HepG2 (cell line): ENCODE measurements at regions not wholly inside any gene's neighbourhood (a gene's known extent, or its start where the extent isn't known, plus 50 kb on each side); places are given as distances from the start of the nearest gene placed in this dataset.

Experiments used
- ATAC-seq: fragments of 200-7000 bp; cut with Tn5 transposase; 3 replicates; pipeline ENCODE4 v1.9.1; 2020; ENCODE audit warnings: mild to moderate bottlenecking, moderate library complexity
- BruUV-seq: library from RNA; stranded (reverse); fragments of 400-500 nt; replicated peaks from 2 replicates; lab custom pipeline; 2021; lab: Mats Ljungman, UMichigan
- CTCF ChIA-PET: fragments of 300-600 bp; formaldehyde crosslinking; extraction: SDS; loops from one replicate; lab custom pipeline; 2021; ENCODE audit warnings: low total read pairs, inconsistent platforms, low intra/inter-chr PET ratio; lab: Yijun Ruan, JAX
- POLR2A ChIA-PET: fragments of 350-600 bp; sonication (Branson Sonifier 250); formaldehyde crosslinking; loops from one replicate; lab custom pipeline; 2020; ENCODE audit warnings: antibody characterized with exemption, inconsistent platforms; lab: Yijun Ruan, JAX
- DNase-seq: peaks from one replicate; pipeline ENCODE4 v3.0.0-alpha.2; 2015; ENCODE audit warnings: low spot score
- FAIRE-seq: peaks from 3 replicates; lab custom pipeline; 2011; peaks lifted over from hg19 to GRCh38; lab: Jason Lieb, UNC
- H2AFZ ChIP-seq: one replicate; pipeline ENCODE4 v1.6.1; 2011; ENCODE audit warnings: low read length, inconsistent platforms
- H3K27ac ChIP-seq: fragments of 300-600 bp; 3 replicates; pipeline ENCODE4 v1.8.0; 2011; ENCODE audit warnings: mixed run types, mild to moderate bottlenecking, mixed read lengths, low read length, inconsistent platforms; ENCODE audit not compliant: insufficient read depth; ENCODE audit errors: extremely low read length
- H3K27me3 ChIP-seq, 2 experiments: fragments of 200-600 bp in 1 of 2; 2 replicates in 1 of 2; 3 replicates in 1 of 2; pipeline versions ENCODE4 v1.6.0 to v1.8.0; 2011; ENCODE audit warnings: low read length in 2 of 2, mild to moderate bottlenecking in 2 of 2, moderate library complexity in 2 of 2, inconsistent platforms in 1 of 2; ENCODE audit not compliant: insufficient read depth in 2 of 2, control insufficient read depth in 1 of 2
- H3K36me3 ChIP-seq, 2 experiments: fragments of 200-600 bp in 1 of 2; replicated peaks in 1 of 2; 2 replicates in 1 of 2; 3 replicates in 1 of 2; pipeline versions ENCODE4 v1.5.1 to v1.8.0; 2011; ENCODE audit warnings: low read length in 2 of 2, inconsistent platforms in 1 of 2; ENCODE audit not compliant: insufficient read depth in 2 of 2, control insufficient read depth in 1 of 2
- H3K4me1 ChIP-seq: 2 replicates; pipeline ENCODE4 v1.5.1; 2012; ENCODE audit warnings: low read length, inconsistent platforms; ENCODE audit not compliant: insufficient read depth
- H3K4me2 ChIP-seq: 2 replicates; pipeline ENCODE4 v1.6.0; 2011; ENCODE audit warnings: low read depth, low read length, inconsistent platforms
- H3K4me3 ChIP-seq, 3 experiments: fragments of 200-600 bp in 1 of 3; sonication (generic), shearing (Covaris generic) in 1 of 3; replicated peaks in 1 of 3; 2 replicates each; pipeline ENCODE4 v1.5.1; 2011 to 2016; ENCODE audit warnings: low read length in 3 of 3, inconsistent platforms in 2 of 3, low read depth in 2 of 3, mild to moderate bottlenecking in 2 of 3, control low read depth in 1 of 3, mixed read lengths in 1 of 3; ENCODE audit not compliant: insufficient read depth in 1 of 3
- H3K79me2 ChIP-seq: one replicate; pipeline ENCODE4 v1.6.1; 2011; ENCODE audit warnings: low read length, inconsistent platforms; ENCODE audit not compliant: insufficient read depth
- H3K9ac ChIP-seq: 2 replicates; pipeline ENCODE4 v1.6.0; 2011; ENCODE audit warnings: mild to moderate bottlenecking, low read depth, low read length, inconsistent platforms; ENCODE audit not compliant: insufficient read depth
- H3K9me3 ChIP-seq: 2 replicates; pipeline ENCODE4 v1.5.1; 2012; ENCODE audit warnings: mild to moderate bottlenecking, low read length
- H4K20me1 ChIP-seq: 2 replicates; pipeline ENCODE4 v1.6.0; 2011; ENCODE audit warnings: inconsistent platforms, mild to moderate bottlenecking, low read length, moderate library complexity; ENCODE audit not compliant: insufficient read depth
- AGO1 ChIP-seq: fragments of 200-400 bp; formaldehyde crosslinking; IDR thresholded peaks from 2 replicates; pipeline ENCODE4 v1.6.1; 2017; ENCODE audit warnings: mild to moderate bottlenecking, low read depth, low read length, moderate library complexity; ENCODE audit not compliant: poor library complexity, severe bottlenecking
- ATF7 ChIP-seq, 2 experiments: fragments of 450-650 bp in 1 of 2; sonication (generic) in 1 of 2; formaldehyde crosslinking in 1 of 2; IDR thresholded peaks; 2 replicates each; pipeline versions ENCODE4 v1.4.0 to v1.6.1; 2016 to 2020; ENCODE audit warnings: antibody characterized with exemption in 1 of 2, mild to moderate bottlenecking in 1 of 2, missing genetic modification reagents in 1 of 2
- CHD2 ChIP-seq: IDR thresholded peaks from 2 replicates; pipeline ENCODE4 v1.6.1; 2011; ENCODE audit warnings: low read depth, low read length, improper control_type of control experiment
- CREB1 ChIP-seq, 2 experiments: fragments of 450-650 bp in 1 of 2; IDR thresholded peaks; 2 replicates each; pipeline ENCODE4 v1.6.1; 2016 to 2017; ENCODE audit warnings: control low read depth in 1 of 2, mild to moderate bottlenecking in 1 of 2, missing compliant biosample characterization in 1 of 2, missing genetic modification characterization in 1 of 2
- DNMT3B ChIP-seq: conservative IDR thresholded peaks from 2 replicates; pipeline ENCODE4 v1.6.1; 2016; ENCODE audit warnings: missing biosample characterization, control low read depth
- GTF3A ChIP-seq: sonication (generic); formaldehyde crosslinking; conservative IDR thresholded peaks from 2 replicates; pipeline ENCODE4 v1.4.0; 2020; ENCODE audit warnings: mild to moderate bottlenecking, missing genetic modification reagents
- JDP2 ChIP-seq: sonication (generic); formaldehyde crosslinking; IDR thresholded peaks from 2 replicates; pipeline ENCODE4 v1.8.1; 2022; ENCODE audit warnings: missing genetic modification reagents, borderline replicate concordance
- MZF1 ChIP-seq: sonication (generic); formaldehyde crosslinking; IDR thresholded peaks from 2 replicates; pipeline ENCODE4 v1.8.1; 2023; ENCODE audit warnings: mild to moderate bottlenecking, missing genetic modification reagents, borderline replicate concordance
- NAIF1 ChIP-seq: sonication (generic); formaldehyde crosslinking; IDR thresholded peaks from 2 replicates; pipeline ENCODE4 v1.5.0; 2020; ENCODE audit warnings: mild to moderate bottlenecking, missing genetic modification reagents, borderline replicate concordance
- PAXIP1 ChIP-seq: sonication (generic); formaldehyde crosslinking; conservative IDR thresholded peaks from 2 replicates; pipeline ENCODE4 v1.4.0; 2020; ENCODE audit warnings: mild to moderate bottlenecking, missing genetic modification reagents, moderate library complexity
- POLR2A ChIP-seq, 2 experiments: IDR thresholded peaks; 2 replicates each; pipeline ENCODE4 v1.6.1; 2011; ENCODE audit warnings: low read depth in 2 of 2, low read length in 2 of 2, mild to moderate bottlenecking in 1 of 2, moderate library complexity in 1 of 2; ENCODE audit not compliant: insufficient read depth in 1 of 2
- TP53 ChIP-seq: sonication (generic); formaldehyde crosslinking; conservative IDR thresholded peaks from 2 replicates; pipeline ENCODE4 v1.4.0; 2020; ENCODE audit warnings: missing genetic modification reagents
- ZFYVE20 ChIP-seq: sonication (generic); formaldehyde crosslinking; IDR thresholded peaks from 2 replicates; pipeline ENCODE4 v1.8.0; 2023; ENCODE audit warnings: low read depth, mild to moderate bottlenecking, moderate library complexity, missing genetic modification reagents, borderline replicate concordance
- ZNF253 ChIP-seq: sonication (generic); formaldehyde crosslinking; IDR thresholded peaks from 2 replicates; pipeline ENCODE4 v1.8.0; 2022; ENCODE audit warnings: mild to moderate bottlenecking, missing genetic modification reagents, borderline replicate concordance
- ZNF558 ChIP-seq: sonication (generic); formaldehyde crosslinking; IDR thresholded peaks from 2 replicates; pipeline ENCODE4 v1.9.0; 2022; ENCODE audit warnings: mild to moderate bottlenecking, missing genetic modification reagents, borderline replicate concordance
- ZNF598 ChIP-seq: sonication (generic); formaldehyde crosslinking; IDR thresholded peaks from 2 replicates; pipeline ENCODE4 v1.5.1; 2020; ENCODE audit warnings: mild to moderate bottlenecking, missing genetic modification reagents, borderline replicate concordance
- ZNF678 ChIP-seq: sonication (generic); formaldehyde crosslinking; IDR thresholded peaks from 2 replicates; pipeline ENCODE4 v1.4.0; 2020; ENCODE audit warnings: mild to moderate bottlenecking, missing genetic modification reagents
- ZNF816 ChIP-seq: sonication (generic); formaldehyde crosslinking; IDR thresholded peaks from 2 replicates; pipeline ENCODE4 v1.8.0; 2022; ENCODE audit warnings: missing genetic modification reagents, mild to moderate bottlenecking, borderline replicate concordance
- ZSCAN25 ChIP-seq: sonication (generic); formaldehyde crosslinking; IDR thresholded peaks from 2 replicates; pipeline ENCODE4 v1.8.0; 2022; ENCODE audit warnings: mild to moderate bottlenecking, missing genetic modification reagents
- WGBS: methylation state at CpG from one replicate; pipeline ENCODE4 v1.1.6; 2017; ENCODE audit warnings: low lambda C conversion rate; 5-methylcytosine and 5-hydroxymethylcytosine counted together
- in situ Hi-C: cut with HindIII; loops from 2 replicates; pipeline ENCODE4 v1.10.0; 2017; ENCODE audit warnings: low pct_unique_long_range_greater_than_20kb; ENCODE audit not compliant: extremely low pct_ligation_motif_present
- intact Hi-C: fragments of 100-400 bp; cut with micrococcal nuclease; formaldehyde crosslinking; loops from one replicate; pipeline ENCODE4 v1.10.0; 2022; ENCODE audit not compliant: unreplicated experiment

- Histone ChIP-seq H3K79me2 (no peaks in the 10 kb centered on the region), H3K4me2 (no peak overlapping the region), H4K20me1 (no peaks in the 10 kb centered on the region), H3K27ac (no peak overlapping the region), H3K4me3 (no peak overlapping the region), H3K4me1 (no peaks in the 10 kb centered on the region), H3K9ac (no peak overlapping the region), H2AFZ (no peak overlapping the region), H3K9me3 (peaks cover 90% of the 10 kb centered on the region), H3K27me3 (no peaks in the 10 kb centered on the region), H3K36me3 (no peaks in the 10 kb centered on the region)
- 0% methylated on average over 4 of the region's 4 CpGs for WGBS
- CTCF ChIA-PET: no interaction called here
- in situ Hi-C loops (no loop called here), intact Hi-C loops (no loop called here)
- DNase-seq (no peak), ATAC-seq (no peak), FAIRE-seq (no peak)
- no peak for TF ChIP-seq NAIF1
- no peak for TF ChIP-seq ZFYVE20
- TF ChIP-seq ZNF253 (CRISPR knock-in tag): no peak
- TF ChIP-seq MZF1 (CRISPR knock-in tag): no peak
- TF ChIP-seq ZNF678 (CRISPR knock-in tag): no peak
- no peak for TF ChIP-seq AGO1
- TF ChIP-seq ZNF598 (CRISPR knock-in tag): no peak
- no peak for TF ChIP-seq CREB1 (IDR thresholded peaks at IDR 0.05)
- TF ChIP-seq CREB1 (CRISPR knock-in tag; IDR thresholded peaks at IDR 0.05): no peak
- no peak for TF ChIP-seq JDP2 (CRISPR knock-in tag)
- TF ChIP-seq TP53: no peak
- no peak for TF ChIP-seq ATF7 (IDR thresholded peaks at IDR 0.05)
- TF ChIP-seq ATF7 (CRISPR knock-in tag; IDR thresholded peaks at IDR 0.05): no peak
- no peak for TF ChIP-seq DNMT3B (CRISPR knock-in tag)
- no peak for TF ChIP-seq ZNF816 (CRISPR knock-in tag)
- TF ChIP-seq ZSCAN25: no peak
- no peak for TF ChIP-seq PAXIP1 (CRISPR knock-in tag)
- TF ChIP-seq CHD2: no peak
- no peak for TF ChIP-seq ZNF558 (CRISPR knock-in tag)
- no peak for TF ChIP-seq GTF3A
- TF ChIP-seq POLR2A (IDR thresholded peaks at IDR 0.05; ENCODE audit: insufficient read depth in 1 of 2, low read depth in 2 of 2, low read length in 2 of 2): no peak
- BruUV-seq: no TSS peak
- POLR2A ChIA-PET: no interaction called here
These were observed 523.8 kb upstream of the CELF2 start for GRCh38 chr10:10493833-10494232.
